K562 (cell line): ENCODE measurements at regions not wholly inside any gene's neighbourhood (a gene's known extent, or its start where the extent isn't known, plus 50 kb on each side); places are given as distances from the start of the nearest gene placed in this dataset.
"Not testable (repeated sequence)": the region's sequence is repeated elsewhere in the genome, so short reads cannot be mapped to it uniquely, and the experiment has no call there.

Source experiments
- BRCA1 ChIP-seq, 2 experiments: fragments of 450-650 bp in 1 of 2; sonication (generic) in 1 of 2; formaldehyde crosslinking in 1 of 2; IDR thresholded peaks; 2 replicates each; pipeline versions ENCODE4 v1.5.0 to v1.6.1; 2017 to 2020; ENCODE audit warnings: mild to moderate bottlenecking in 1 of 2, missing genetic modification reagents in 1 of 2
- CXXC5 ChIP-seq: fragments of 250-450 bp; sonication (Bioruptor Pico); IDR thresholded peaks from 2 replicates; pipeline ENCODE4 v1.8.0; 2022; ENCODE audit warnings: inconsistent platforms, mild to moderate bottlenecking, moderate library complexity
- FOXJ3 ChIP-seq: sonication (generic); formaldehyde crosslinking; IDR thresholded peaks from 2 replicates; pipeline ENCODE4 v1.4.0; 2020; ENCODE audit warnings: mild to moderate bottlenecking, missing genetic modification reagents
- ILK ChIP-seq: fragments of 450-650 bp; IDR thresholded peaks from 2 replicates; pipeline ENCODE4 v1.6.1; 2016; ENCODE audit warnings: missing genetic modification characterization, low read depth, mild to moderate bottlenecking, missing compliant biosample characterization, moderate library complexity, borderline replicate concordance
- KDM2B ChIP-seq: fragments of 250-450 bp; sonication (Bioruptor Pico); IDR thresholded peaks from 2 replicates; pipeline ENCODE4 v1.8.0; 2021; ENCODE audit warnings: mild to moderate bottlenecking, moderate library complexity
- POLR2A ChIP-seq: fragments of 450-650 bp; conservative IDR thresholded peaks from 2 replicates; pipeline ENCODE4 v1.6.1; 2016
- RNF2 ChIP-seq: sonication (generic); IDR thresholded peaks from 2 replicates; pipeline ENCODE4 v1.6.1; 2016
- TF ChIP-seq, protein P1 (sequence below), 3 experiments: IDR thresholded peaks in 2 of 3; conservative IDR thresholded peaks in 1 of 3; 2 replicates each; pipeline ENCODE4 v1.5.1; 2011 to 2012; ENCODE audit warnings: low read length in 3 of 3, mild to moderate bottlenecking in 3 of 3, control low read depth in 2 of 3, improper control_type of control experiment in 1 of 3, inconsistent platforms in 1 of 3, low read depth in 1 of 3, mixed read lengths in 1 of 3, moderate library complexity in 1 of 3; ENCODE audit not compliant: insufficient read depth in 2 of 3
- TF ChIP-seq, protein P2 (sequence below): fragments of 450-650 bp; IDR thresholded peaks from 2 replicates; pipeline ENCODE4 v1.6.1; 2016; ENCODE audit warnings: mild to moderate bottlenecking, moderate library complexity
- TF ChIP-seq, protein P3 (sequence below): fragments of 250-450 bp; sonication (Bioruptor Pico); IDR thresholded peaks from 2 replicates; pipeline ENCODE4 v1.4.0; 2020; ENCODE audit warnings: mild to moderate bottlenecking, moderate library complexity, borderline replicate concordance

DNA sequence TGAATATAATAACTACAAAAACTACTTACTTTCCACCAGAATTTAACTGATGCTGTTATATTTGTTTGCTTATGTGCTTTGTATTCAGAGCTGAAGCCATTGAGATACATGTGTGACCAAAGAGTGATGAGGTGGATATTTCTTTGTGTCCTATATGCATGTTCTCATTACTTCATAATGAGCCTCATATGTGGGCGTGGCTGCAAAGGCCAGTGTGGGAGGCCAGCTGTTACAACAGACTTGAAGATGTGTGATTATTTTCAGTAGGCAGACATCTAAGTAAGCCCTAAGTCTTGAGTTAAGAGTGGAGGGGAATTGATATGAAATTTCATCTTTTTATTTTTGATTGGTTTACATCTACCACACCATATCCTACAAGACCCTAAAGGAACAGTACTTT is 163.3 kb upstream of the PRSS12 start:
- TF ChIP-seq KDM2B (CRISPR knock-in tag); BRCA1 (IDR thresholded peaks at IDR 0.05); BRCA1 (CRISPR knock-in tag; IDR thresholded peaks at IDR 0.05); FOXJ3 (CRISPR knock-in tag); ILK (tag); CXXC5; RNF2; POLR2A: not testable (repeated sequence)
- TF ChIP-seq, protein P1, sequence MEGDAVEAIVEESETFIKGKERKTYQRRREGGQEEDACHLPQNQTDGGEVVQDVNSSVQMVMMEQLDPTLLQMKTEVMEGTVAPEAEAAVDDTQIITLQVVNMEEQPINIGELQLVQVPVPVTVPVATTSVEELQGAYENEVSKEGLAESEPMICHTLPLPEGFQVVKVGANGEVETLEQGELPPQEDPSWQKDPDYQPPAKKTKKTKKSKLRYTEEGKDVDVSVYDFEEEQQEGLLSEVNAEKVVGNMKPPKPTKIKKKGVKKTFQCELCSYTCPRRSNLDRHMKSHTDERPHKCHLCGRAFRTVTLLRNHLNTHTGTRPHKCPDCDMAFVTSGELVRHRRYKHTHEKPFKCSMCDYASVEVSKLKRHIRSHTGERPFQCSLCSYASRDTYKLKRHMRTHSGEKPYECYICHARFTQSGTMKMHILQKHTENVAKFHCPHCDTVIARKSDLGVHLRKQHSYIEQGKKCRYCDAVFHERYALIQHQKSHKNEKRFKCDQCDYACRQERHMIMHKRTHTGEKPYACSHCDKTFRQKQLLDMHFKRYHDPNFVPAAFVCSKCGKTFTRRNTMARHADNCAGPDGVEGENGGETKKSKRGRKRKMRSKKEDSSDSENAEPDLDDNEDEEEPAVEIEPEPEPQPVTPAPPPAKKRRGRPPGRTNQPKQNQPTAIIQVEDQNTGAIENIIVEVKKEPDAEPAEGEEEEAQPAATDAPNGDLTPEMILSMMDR (IDR thresholded peaks at IDR 0.05 in 2 of 3, conservative IDR thresholded peaks at IDR 0.05 in 1 of 3; ENCODE audit: insufficient read depth in 2 of 3, low read depth in 1 of 3, low read length in 3 of 3) = not testable (repeated sequence)
- TF ChIP-seq, protein P2, sequence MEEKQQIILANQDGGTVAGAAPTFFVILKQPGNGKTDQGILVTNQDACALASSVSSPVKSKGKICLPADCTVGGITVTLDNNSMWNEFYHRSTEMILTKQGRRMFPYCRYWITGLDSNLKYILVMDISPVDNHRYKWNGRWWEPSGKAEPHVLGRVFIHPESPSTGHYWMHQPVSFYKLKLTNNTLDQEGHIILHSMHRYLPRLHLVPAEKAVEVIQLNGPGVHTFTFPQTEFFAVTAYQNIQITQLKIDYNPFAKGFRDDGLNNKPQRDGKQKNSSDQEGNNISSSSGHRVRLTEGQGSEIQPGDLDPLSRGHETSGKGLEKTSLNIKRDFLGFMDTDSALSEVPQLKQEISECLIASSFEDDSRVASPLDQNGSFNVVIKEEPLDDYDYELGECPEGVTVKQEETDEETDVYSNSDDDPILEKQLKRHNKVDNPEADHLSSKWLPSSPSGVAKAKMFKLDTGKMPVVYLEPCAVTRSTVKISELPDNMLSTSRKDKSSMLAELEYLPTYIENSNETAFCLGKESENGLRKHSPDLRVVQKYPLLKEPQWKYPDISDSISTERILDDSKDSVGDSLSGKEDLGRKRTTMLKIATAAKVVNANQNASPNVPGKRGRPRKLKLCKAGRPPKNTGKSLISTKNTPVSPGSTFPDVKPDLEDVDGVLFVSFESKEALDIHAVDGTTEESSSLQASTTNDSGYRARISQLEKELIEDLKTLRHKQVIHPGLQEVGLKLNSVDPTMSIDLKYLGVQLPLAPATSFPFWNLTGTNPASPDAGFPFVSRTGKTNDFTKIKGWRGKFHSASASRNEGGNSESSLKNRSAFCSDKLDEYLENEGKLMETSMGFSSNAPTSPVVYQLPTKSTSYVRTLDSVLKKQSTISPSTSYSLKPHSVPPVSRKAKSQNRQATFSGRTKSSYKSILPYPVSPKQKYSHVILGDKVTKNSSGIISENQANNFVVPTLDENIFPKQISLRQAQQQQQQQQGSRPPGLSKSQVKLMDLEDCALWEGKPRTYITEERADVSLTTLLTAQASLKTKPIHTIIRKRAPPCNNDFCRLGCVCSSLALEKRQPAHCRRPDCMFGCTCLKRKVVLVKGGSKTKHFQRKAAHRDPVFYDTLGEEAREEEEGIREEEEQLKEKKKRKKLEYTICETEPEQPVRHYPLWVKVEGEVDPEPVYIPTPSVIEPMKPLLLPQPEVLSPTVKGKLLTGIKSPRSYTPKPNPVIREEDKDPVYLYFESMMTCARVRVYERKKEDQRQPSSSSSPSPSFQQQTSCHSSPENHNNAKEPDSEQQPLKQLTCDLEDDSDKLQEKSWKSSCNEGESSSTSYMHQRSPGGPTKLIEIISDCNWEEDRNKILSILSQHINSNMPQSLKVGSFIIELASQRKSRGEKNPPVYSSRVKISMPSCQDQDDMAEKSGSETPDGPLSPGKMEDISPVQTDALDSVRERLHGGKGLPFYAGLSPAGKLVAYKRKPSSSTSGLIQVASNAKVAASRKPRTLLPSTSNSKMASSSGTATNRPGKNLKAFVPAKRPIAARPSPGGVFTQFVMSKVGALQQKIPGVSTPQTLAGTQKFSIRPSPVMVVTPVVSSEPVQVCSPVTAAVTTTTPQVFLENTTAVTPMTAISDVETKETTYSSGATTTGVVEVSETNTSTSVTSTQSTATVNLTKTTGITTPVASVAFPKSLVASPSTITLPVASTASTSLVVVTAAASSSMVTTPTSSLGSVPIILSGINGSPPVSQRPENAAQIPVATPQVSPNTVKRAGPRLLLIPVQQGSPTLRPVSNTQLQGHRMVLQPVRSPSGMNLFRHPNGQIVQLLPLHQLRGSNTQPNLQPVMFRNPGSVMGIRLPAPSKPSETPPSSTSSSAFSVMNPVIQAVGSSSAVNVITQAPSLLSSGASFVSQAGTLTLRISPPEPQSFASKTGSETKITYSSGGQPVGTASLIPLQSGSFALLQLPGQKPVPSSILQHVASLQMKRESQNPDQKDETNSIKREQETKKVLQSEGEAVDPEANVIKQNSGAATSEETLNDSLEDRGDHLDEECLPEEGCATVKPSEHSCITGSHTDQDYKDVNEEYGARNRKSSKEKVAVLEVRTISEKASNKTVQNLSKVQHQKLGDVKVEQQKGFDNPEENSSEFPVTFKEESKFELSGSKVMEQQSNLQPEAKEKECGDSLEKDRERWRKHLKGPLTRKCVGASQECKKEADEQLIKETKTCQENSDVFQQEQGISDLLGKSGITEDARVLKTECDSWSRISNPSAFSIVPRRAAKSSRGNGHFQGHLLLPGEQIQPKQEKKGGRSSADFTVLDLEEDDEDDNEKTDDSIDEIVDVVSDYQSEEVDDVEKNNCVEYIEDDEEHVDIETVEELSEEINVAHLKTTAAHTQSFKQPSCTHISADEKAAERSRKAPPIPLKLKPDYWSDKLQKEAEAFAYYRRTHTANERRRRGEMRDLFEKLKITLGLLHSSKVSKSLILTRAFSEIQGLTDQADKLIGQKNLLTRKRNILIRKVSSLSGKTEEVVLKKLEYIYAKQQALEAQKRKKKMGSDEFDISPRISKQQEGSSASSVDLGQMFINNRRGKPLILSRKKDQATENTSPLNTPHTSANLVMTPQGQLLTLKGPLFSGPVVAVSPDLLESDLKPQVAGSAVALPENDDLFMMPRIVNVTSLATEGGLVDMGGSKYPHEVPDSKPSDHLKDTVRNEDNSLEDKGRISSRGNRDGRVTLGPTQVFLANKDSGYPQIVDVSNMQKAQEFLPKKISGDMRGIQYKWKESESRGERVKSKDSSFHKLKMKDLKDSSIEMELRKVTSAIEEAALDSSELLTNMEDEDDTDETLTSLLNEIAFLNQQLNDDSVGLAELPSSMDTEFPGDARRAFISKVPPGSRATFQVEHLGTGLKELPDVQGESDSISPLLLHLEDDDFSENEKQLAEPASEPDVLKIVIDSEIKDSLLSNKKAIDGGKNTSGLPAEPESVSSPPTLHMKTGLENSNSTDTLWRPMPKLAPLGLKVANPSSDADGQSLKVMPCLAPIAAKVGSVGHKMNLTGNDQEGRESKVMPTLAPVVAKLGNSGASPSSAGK = not testable (repeated sequence)
- TF ChIP-seq, protein P3, sequence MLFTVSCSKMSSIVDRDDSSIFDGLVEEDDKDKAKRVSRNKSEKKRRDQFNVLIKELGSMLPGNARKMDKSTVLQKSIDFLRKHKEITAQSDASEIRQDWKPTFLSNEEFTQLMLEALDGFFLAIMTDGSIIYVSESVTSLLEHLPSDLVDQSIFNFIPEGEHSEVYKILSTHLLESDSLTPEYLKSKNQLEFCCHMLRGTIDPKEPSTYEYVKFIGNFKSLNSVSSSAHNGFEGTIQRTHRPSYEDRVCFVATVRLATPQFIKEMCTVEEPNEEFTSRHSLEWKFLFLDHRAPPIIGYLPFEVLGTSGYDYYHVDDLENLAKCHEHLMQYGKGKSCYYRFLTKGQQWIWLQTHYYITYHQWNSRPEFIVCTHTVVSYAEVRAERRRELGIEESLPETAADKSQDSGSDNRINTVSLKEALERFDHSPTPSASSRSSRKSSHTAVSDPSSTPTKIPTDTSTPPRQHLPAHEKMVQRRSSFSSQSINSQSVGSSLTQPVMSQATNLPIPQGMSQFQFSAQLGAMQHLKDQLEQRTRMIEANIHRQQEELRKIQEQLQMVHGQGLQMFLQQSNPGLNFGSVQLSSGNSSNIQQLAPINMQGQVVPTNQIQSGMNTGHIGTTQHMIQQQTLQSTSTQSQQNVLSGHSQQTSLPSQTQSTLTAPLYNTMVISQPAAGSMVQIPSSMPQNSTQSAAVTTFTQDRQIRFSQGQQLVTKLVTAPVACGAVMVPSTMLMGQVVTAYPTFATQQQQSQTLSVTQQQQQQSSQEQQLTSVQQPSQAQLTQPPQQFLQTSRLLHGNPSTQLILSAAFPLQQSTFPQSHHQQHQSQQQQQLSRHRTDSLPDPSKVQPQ (CRISPR knock-in tag) = not testable (repeated sequence)
